ENCODE measurements at regions not wholly inside any gene's neighbourhood (a gene's known extent, or its start where the extent isn't known, plus 50 kb on each side); places are given as distances from the start of the nearest gene placed in this dataset.

GRCh38 chr12:18008642-18009041, 81.4 kb downstream of the RERGL start:
- intact Hi-C loops (cut with DNase I): no loop called here
- H3K4me3 ChIP-seq: no peak overlapping the region
- DNase-seq: no peak
- no peaks in the 10 kb centered on the region for H3K4me1 ChIP-seq
- H3K9me3 ChIP-seq: peaks cover 0 to 2% (median 0%) of the 10 kb centered on the region in 4 donors
- H3K27me3 ChIP-seq: no peaks in the 10 kb centered on the region
- no peak for TF ChIP-seq EP300 (IDR thresholded peaks at IDR 0.05)
- no peak for TF ChIP-seq POLR2A (IDR thresholded peaks at IDR 0.05)
- TF ChIP-seq, protein P1, sequence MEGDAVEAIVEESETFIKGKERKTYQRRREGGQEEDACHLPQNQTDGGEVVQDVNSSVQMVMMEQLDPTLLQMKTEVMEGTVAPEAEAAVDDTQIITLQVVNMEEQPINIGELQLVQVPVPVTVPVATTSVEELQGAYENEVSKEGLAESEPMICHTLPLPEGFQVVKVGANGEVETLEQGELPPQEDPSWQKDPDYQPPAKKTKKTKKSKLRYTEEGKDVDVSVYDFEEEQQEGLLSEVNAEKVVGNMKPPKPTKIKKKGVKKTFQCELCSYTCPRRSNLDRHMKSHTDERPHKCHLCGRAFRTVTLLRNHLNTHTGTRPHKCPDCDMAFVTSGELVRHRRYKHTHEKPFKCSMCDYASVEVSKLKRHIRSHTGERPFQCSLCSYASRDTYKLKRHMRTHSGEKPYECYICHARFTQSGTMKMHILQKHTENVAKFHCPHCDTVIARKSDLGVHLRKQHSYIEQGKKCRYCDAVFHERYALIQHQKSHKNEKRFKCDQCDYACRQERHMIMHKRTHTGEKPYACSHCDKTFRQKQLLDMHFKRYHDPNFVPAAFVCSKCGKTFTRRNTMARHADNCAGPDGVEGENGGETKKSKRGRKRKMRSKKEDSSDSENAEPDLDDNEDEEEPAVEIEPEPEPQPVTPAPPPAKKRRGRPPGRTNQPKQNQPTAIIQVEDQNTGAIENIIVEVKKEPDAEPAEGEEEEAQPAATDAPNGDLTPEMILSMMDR (IDR thresholded peaks at IDR 0.05): no peak
- TF ChIP-seq POLR2AphosphoS5 (IDR thresholded peaks at IDR 0.05): no peak
- H3K27ac ChIP-seq: no peak overlapping the region
- H3K36me3 ChIP-seq: no peaks in the 10 kb centered on the region

- H3K36me3 ChIP-seq: no peaks in the 10 kb centered on the region
- no peak for TF ChIP-seq EP300 (IDR thresholded peaks at IDR 0.05)
- H3K9me3 ChIP-seq: peaks cover 0 to 4% (median 1%) of the 10 kb centered on the region in 4 donors
- no peaks in the 10 kb centered on the region for H3K27me3 ChIP-seq
- WGBS, 2 donors: 69 to 82% methylated on average over 2 of the region's 2 CpGs
- H3K4me1 ChIP-seq: no peaks in the 10 kb centered on the region
- intact Hi-C loops (cut with DNase I): no loop called here
- H3K4me3 ChIP-seq: no peak overlapping the region
- no peak overlapping the region for H3K27ac ChIP-seq
- DNase-seq: no peak
These were observed 90.7 kb downstream of the RERGL start for GRCh38 chr12:17999174-17999801.

- DNase-seq: no peak
- Histone ChIP-seq H3K4me1 (no peaks in the 10 kb centered on the region), H3K27ac (no peak overlapping the region), H3K4me3 (no peak overlapping the region), H3K27me3 (no peaks in the 10 kb centered on the region), H3K9me3 (no peaks in the 10 kb centered on the region), H3K36me3 (no peaks in the 10 kb centered on the region)
- intact Hi-C loops (cut with DNase I): no loop called here
- TF ChIP-seq EP300 (IDR thresholded peaks at IDR 0.05): no peak
- TF ChIP-seq, protein P1 (IDR thresholded peaks at IDR 0.05): peak in 2 of 4 experiments; percentile 37 to 62
- TF ChIP-seq POLR2AphosphoS5 (IDR thresholded peaks at IDR 0.05): no peak
- 29 to 38% methylated on average over 6 of the region's 6 CpGs for WGBS, 2 donors
These were observed 97.9 kb downstream of the RERGL start for GRCh38 chr12:17992002-17992656.

GRCh38 chr12:17982556-17982955, 107.4 kb downstream of the RERGL start:
- no peaks in the 10 kb centered on the region for H3K36me3 ChIP-seq
- intact Hi-C loops (cut with DNase I): no loop called here

GRCh38 chr12:17976202-17976601, 113.8 kb downstream of the RERGL start:
- H3K4me1 ChIP-seq: no peaks in the 10 kb centered on the region
- intact Hi-C loops (cut with DNase I): no loop called here
- no peak overlapping the region for H3K4me3 ChIP-seq
- H3K9me3 ChIP-seq: no peaks in the 10 kb centered on the region
- TF ChIP-seq POLR2AphosphoS5 (IDR thresholded peaks at IDR 0.05) (no peak), EP300 (IDR thresholded peaks at IDR 0.05) (no peak), POLR2A (IDR thresholded peaks at IDR 0.05) (no peak)
- TF ChIP-seq, protein P1 (IDR thresholded peaks at IDR 0.05): no peak
- no peaks in the 10 kb centered on the region for H3K36me3 ChIP-seq
- H3K27ac ChIP-seq: peak overlapping the region in 1 of 4 donors; percentile 28
- no peaks in the 10 kb centered on the region for H3K27me3 ChIP-seq
- no peak for DNase-seq
- WGBS, 2 donors: 65 to 67% methylated on average over 5 of the region's 5 CpGs

More at GRCh38 chr12:17982556-17982955, 107.4 kb downstream of the RERGL start:
- Histone ChIP-seq H3K27me3 (no peaks in the 10 kb centered on the region), H3K27ac (no peak overlapping the region), H3K4me1 (no peaks in the 10 kb centered on the region), H3K9me3 (no peaks in the 10 kb centered on the region), H3K4me3 (no peak overlapping the region)
- TF ChIP-seq POLR2A (IDR thresholded peaks at IDR 0.05) (no peak), POLR2AphosphoS5 (IDR thresholded peaks at IDR 0.05) (no peak), EP300 (IDR thresholded peaks at IDR 0.05) (no peak)
- TF ChIP-seq, protein P1 (IDR thresholded peaks at IDR 0.05): no peak
- 62 to 66% methylated on average over 3 of the region's 3 CpGs for WGBS, 2 donors
- DNase-seq: no peak

All from sigmoid colon (tissue), 6 donors.